Erythroblast (primary cell): ENCODE measurements at regions not wholly inside any gene's neighbourhood (a gene's known extent, or its start where the extent isn't known, plus 50 kb on each side); places are given as distances from the start of the nearest gene placed in this dataset.
A peak's percentile ranks its signal among the peaks of the same experiment; 100 is the strongest.
"Not testable (repeated sequence)": the region's sequence is repeated elsewhere in the genome, so short reads cannot be mapped to it uniquely, and the experiment has no call there.

Experiments
- DNase-seq, 2 experiments: peaks; one replicate each; lab custom pipeline; 2025; lab: John Stamatoyannopoulos, UW
- GATA1 ChIP-seq: IDR thresholded peaks from 2 replicates; pipeline ENCODE4 v1.6.1; 2011; ENCODE audit warnings: low read depth, mild to moderate bottlenecking, control low read depth, low read length, moderate library complexity
- POLR2A ChIP-seq: IDR thresholded peaks from 2 replicates; pipeline ENCODE4 v1.6.1; 2011; ENCODE audit warnings: mild to moderate bottlenecking, low read length

GRCh38 chr12:86959766-86960458, 703.7 kb upstream of the MGAT4C start:
- TF ChIP-seq POLR2A (no peak), GATA1 (no peak)
- no peak for DNase-seq

GRCh38 chr12:86950444-86950843, 694.3 kb upstream of the MGAT4C start:
- DNase-seq: no peak

GRCh38 chr12:86950043-86950442, 693.9 kb upstream of the MGAT4C start:
- no peak for TF ChIP-seq GATA1
- no peak for TF ChIP-seq POLR2A
- no peak for DNase-seq

More at GRCh38 chr12:86950444-86950843, 694.3 kb upstream of the MGAT4C start:
- TF ChIP-seq GATA1 (no peak), POLR2A (no peak)

GRCh38 chr12:86948851-86949250, 692.7 kb upstream of the MGAT4C start:
- no peak for DNase-seq

GRCh38 chr12:86945685-86946196, 689.5 kb upstream of the MGAT4C start:
- DNase-seq: no peak
- no peak for TF ChIP-seq POLR2A
- TF ChIP-seq GATA1: no peak

More at GRCh38 chr12:86948851-86949250, 692.7 kb upstream of the MGAT4C start:
- TF ChIP-seq GATA1 (no peak), POLR2A (no peak)

GRCh38 chr12:86944197-86944819, 688.1 kb upstream of the MGAT4C start:
- not testable (repeated sequence) for DNase-seq

GRCh38 chr12:86931714-86932113, 675.5 kb upstream of the MGAT4C start:
- TF ChIP-seq POLR2A: no peak
- no peak for TF ChIP-seq GATA1
- no peak for DNase-seq

- DNase-seq: no peak
- TF ChIP-seq GATA1 (no peak), POLR2A (no peak)
Observed at GRCh38 chr12:86929962-86930361, 673.8 kb upstream of the MGAT4C start.

- TF ChIP-seq GATA1 (no peak), POLR2A (no peak)
- DNase-seq: no peak
Observed at GRCh38 chr12:86917121-86917520, 660.9 kb upstream of the MGAT4C start.

GRCh38 chr12:86914721-86915120, 658.5 kb upstream of the MGAT4C start:
- no peak for TF ChIP-seq GATA1
- no peak for TF ChIP-seq POLR2A
- DNase-seq: peak; percentile 37 to 65

GRCh38 chr12:86911973-86912372, 655.8 kb upstream of the MGAT4C start:
- TF ChIP-seq GATA1 (no peak), POLR2A (no peak)
- DNase-seq: no peak

GRCh38 chr12:86903159-86903558, 647.0 kb upstream of the MGAT4C start:
- TF ChIP-seq GATA1 (no peak), POLR2A (no peak)
- peak; percentile 86 to 90 for DNase-seq

GRCh38 chr12:86860776-86861175, 604.6 kb upstream of the MGAT4C start:
- no peak for TF ChIP-seq GATA1
- no peak for TF ChIP-seq POLR2A
- DNase-seq: no peak

- TF ChIP-seq POLR2A (no peak), GATA1 (no peak)
- DNase-seq: no peak
Observed at GRCh38 chr12:86852451-86852850, 596.3 kb upstream of the MGAT4C start.
